Mesendoderm (in vitro differentiated cells): ENCODE measurements at regions not wholly inside any gene's neighbourhood (a gene's known extent, or its start where the extent isn't known, plus 50 kb on each side); places are given as distances from the start of the nearest gene placed in this dataset.
A peak's percentile ranks its signal among the peaks of the same experiment; 100 is the strongest.

Experiments
- DNase-seq: peaks from one replicate; pipeline ENCODE4 v3.0.0; 2013
- H2AK5ac ChIP-seq: 2 replicates; pipeline ENCODE4 v1.6.1; 2013; ENCODE audit warnings: low read length, inconsistent platforms
- H2BK120ac ChIP-seq: 2 replicates; pipeline ENCODE4 v1.6.1; 2013; ENCODE audit warnings: low read depth, mild to moderate bottlenecking, low read length, moderate library complexity, mixed read lengths
- H2BK15ac ChIP-seq: replicated peaks from 2 replicates; pipeline ENCODE4 v1.6.1; 2013; ENCODE audit warnings: low read depth, mild to moderate bottlenecking, moderate library complexity
- H2BK5ac ChIP-seq: 2 replicates; pipeline ENCODE4 v1.6.1; 2013; ENCODE audit warnings: low read length, inconsistent platforms
- H3K18ac ChIP-seq: 2 replicates; pipeline ENCODE4 v1.6.1; 2013; ENCODE audit warnings: mild to moderate bottlenecking, low read length, mixed read lengths
- H3K23ac ChIP-seq: one replicate; pipeline ENCODE4 v1.6.1; 2013; ENCODE audit warnings: low read length
- H3K27ac ChIP-seq: 2 replicates; pipeline ENCODE4 v1.5.1; 2013; ENCODE audit warnings: low read depth, mild to moderate bottlenecking, inconsistent platforms, low read length, moderate library complexity
- H3K27me3 ChIP-seq: 2 replicates; pipeline ENCODE4 v1.6.1; 2013; ENCODE audit warnings: low read length, control low read depth, mild to moderate bottlenecking, inconsistent platforms; ENCODE audit not compliant: insufficient read depth, poor library complexity
- H3K36me3 ChIP-seq: 2 replicates; pipeline ENCODE4 v1.6.1; 2013; ENCODE audit warnings: low read length, inconsistent platforms; ENCODE audit not compliant: control insufficient read depth, insufficient read depth
- H3K4ac ChIP-seq: one replicate; pipeline ENCODE4 v1.6.1; 2013; ENCODE audit warnings: low read depth, mild to moderate bottlenecking, low read length, moderate library complexity
- H3K4me1 ChIP-seq: 2 replicates; pipeline ENCODE4 v1.6.1; 2013; ENCODE audit warnings: low read depth, low read length, inconsistent platforms; ENCODE audit not compliant: control insufficient read depth
- H3K4me2 ChIP-seq: 2 replicates; pipeline ENCODE4 v1.6.1; 2013; ENCODE audit warnings: low read length
- H3K4me3 ChIP-seq: 2 replicates; pipeline ENCODE4 v1.5.1; 2013; ENCODE audit warnings: mild to moderate bottlenecking, low read length
- H3K56ac ChIP-seq: one replicate; pipeline ENCODE4 v1.6.1; 2013; ENCODE audit warnings: low read length
- H3K79me1 ChIP-seq: 2 replicates; pipeline ENCODE4 v1.6.1; 2013; ENCODE audit warnings: low read length, inconsistent platforms
- H3K79me2 ChIP-seq: 2 replicates; pipeline ENCODE4 v1.6.1; 2013; ENCODE audit warnings: mild to moderate bottlenecking, low read length; ENCODE audit not compliant: control insufficient read depth, insufficient read depth
- H3K9ac ChIP-seq: 2 replicates; pipeline ENCODE4 v1.6.1; 2013; ENCODE audit warnings: low read length, inconsistent platforms
- H4K5ac ChIP-seq: one replicate; pipeline ENCODE4 v1.6.1; 2013; ENCODE audit warnings: low read length
- H4K8ac ChIP-seq: one replicate; pipeline ENCODE4 v1.6.1; 2013; ENCODE audit warnings: low read depth, mild to moderate bottlenecking, control low read depth, low read length, moderate library complexity
- WGBS: extraction: QIAGEN DNeasy Blood & Tissue Kit; methylation state at CpG from one replicate; pipeline ENCODE4 v1.1.7; 2013; ENCODE audit warnings: low lambda C conversion rate, missing lambda C conversion rate; ENCODE audit not compliant: insufficient coverage; ENCODE audit errors: extremely low coverage; 5-methylcytosine and 5-hydroxymethylcytosine counted together

DNA sequence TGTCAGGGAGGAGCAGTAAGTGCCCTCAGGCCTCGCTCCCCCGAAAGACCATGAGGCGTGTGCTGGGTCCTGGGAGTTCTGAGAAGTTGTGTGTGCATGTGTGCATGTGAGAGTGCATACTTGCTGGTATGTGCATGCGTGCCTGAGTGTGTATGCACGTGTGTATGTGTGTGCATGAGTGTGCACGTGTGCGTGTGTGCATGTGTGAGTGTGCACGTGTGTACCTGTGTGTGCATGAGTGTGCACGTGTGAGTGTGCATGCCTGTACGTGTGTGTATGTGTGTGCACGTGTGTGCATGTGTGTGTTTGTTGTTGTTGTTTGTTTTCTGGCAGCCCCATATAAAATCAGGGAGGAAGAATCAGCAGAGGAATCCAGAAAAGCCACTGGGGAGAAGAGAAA lies 426.7 kb downstream of the IRX2 start:
- H3K4me2 ChIP-seq, result no peak overlapping the region
- no peaks in the 10 kb centered on the region for H3K79me2 ChIP-seq
- H2AK5ac ChIP-seq, result no peak overlapping the region
- WGBS, result no CpG with 5 or more reads among the region's 11 CpGs
- H3K18ac ChIP-seq, result no peak overlapping the region
- no peak overlapping the region for H3K56ac ChIP-seq
- H3K4me3 ChIP-seq, result no peak overlapping the region
- no peak overlapping the region for H3K27ac ChIP-seq
- no peak overlapping the region for H2BK120ac ChIP-seq
- no peaks in the 10 kb centered on the region for H3K27me3 ChIP-seq
- no peak overlapping the region for H2BK15ac ChIP-seq
- H3K36me3 ChIP-seq, result no peaks in the 10 kb centered on the region
- no peak overlapping the region for H3K4ac ChIP-seq
- H3K79me1 ChIP-seq, result no peaks in the 10 kb centered on the region
- no peak overlapping the region for H4K5ac ChIP-seq
- H2BK5ac ChIP-seq, result no peak overlapping the region
- H3K23ac ChIP-seq, result no peak overlapping the region
- DNase-seq, result no peak
- no peak overlapping the region for H3K9ac ChIP-seq
- no peak overlapping the region for H4K8ac ChIP-seq
- no peaks in the 10 kb centered on the region for H3K4me1 ChIP-seq

- no peak overlapping the region for H2BK5ac ChIP-seq
- no peaks in the 10 kb centered on the region for H3K36me3 ChIP-seq
- no peaks in the 10 kb centered on the region for H3K79me1 ChIP-seq
- no peaks in the 10 kb centered on the region for H3K79me2 ChIP-seq
- H3K4me3 ChIP-seq, result no peak overlapping the region
- no peak overlapping the region for H2BK15ac ChIP-seq
- H3K27me3 ChIP-seq, result no peaks in the 10 kb centered on the region
- H2AK5ac ChIP-seq, result no peak overlapping the region
- no peak overlapping the region for H4K5ac ChIP-seq
- DNase-seq, result peak; percentile 44
- H3K56ac ChIP-seq, result no peak overlapping the region
- no peak overlapping the region for H2BK120ac ChIP-seq
- no peak overlapping the region for H3K9ac ChIP-seq
- H3K23ac ChIP-seq, result no peak overlapping the region
- no peak overlapping the region for H3K4me2 ChIP-seq
- no CpG with 5 or more reads among the region's 7 CpGs for WGBS
- H3K4ac ChIP-seq, result no peak overlapping the region
- H3K4me1 ChIP-seq, result no peaks in the 10 kb centered on the region
- no peak overlapping the region for H3K27ac ChIP-seq
- no peak overlapping the region for H4K8ac ChIP-seq
- H3K18ac ChIP-seq, result no peak overlapping the region
Measured at GRCh38 chr5:2320611-2321010, 430.9 kb downstream of the IRX2 start.

DNA sequence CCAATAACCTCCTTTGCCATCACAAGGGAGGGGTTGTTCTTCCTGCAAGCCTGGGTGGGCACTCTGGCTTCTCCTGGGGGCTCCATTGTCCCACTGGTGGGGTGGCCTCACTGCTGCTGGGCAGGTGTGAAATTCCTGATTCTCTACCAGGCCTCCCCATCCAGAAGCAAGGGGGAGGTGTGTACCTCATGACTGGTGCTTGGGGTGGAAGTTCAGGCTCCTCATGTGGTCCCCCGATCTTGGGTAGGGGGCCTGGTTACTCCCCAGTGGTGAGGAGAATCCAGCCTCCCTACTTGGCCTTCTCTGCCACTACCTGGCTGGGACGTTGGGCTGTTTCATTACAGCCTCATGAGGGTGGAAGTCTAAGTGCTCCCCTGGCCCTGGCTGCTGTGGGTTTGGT lies 433.9 kb downstream of the IRX2 start:
- Histone ChIP-seq H3K4me3 (no peak overlapping the region), H3K4me1 (no peaks in the 10 kb centered on the region), H3K4me2 (no peak overlapping the region), H4K8ac (no peak overlapping the region), H3K36me3 (no peaks in the 10 kb centered on the region), H2BK5ac (no peak overlapping the region), H3K79me1 (no peaks in the 10 kb centered on the region), H3K27ac (no peak overlapping the region), H4K5ac (no peak overlapping the region), H2BK120ac (no peak overlapping the region), H2AK5ac (no peak overlapping the region), H3K79me2 (no peaks in the 10 kb centered on the region), H3K23ac (no peak overlapping the region), H3K27me3 (no peaks in the 10 kb centered on the region), H3K18ac (no peak overlapping the region), H3K9ac (no peak overlapping the region), H2BK15ac (no peak overlapping the region), H3K4ac (no peak overlapping the region), H3K56ac (no peak overlapping the region)
- DNase-seq, result no peak
- no CpG with 5 or more reads among the region's 2 CpGs for WGBS

DNA sequence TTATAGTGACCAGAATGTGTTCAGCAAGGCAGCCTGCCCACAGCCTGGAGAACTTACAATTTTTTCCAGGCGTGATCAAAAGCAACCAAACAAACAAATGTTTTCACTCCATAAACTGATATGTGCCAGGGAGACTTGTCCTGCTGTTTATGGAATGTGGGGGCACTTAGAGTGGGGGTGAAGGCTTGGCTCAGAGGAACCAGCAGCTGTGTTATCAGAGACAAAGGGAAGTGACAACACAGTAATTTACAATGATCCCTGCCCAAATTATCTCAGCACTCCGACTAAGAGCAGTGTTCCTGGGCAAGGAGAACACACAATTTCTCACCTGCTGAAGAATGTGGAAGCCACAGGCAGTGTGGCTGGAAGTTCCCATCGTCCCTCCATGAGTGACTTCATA lies 429.1 kb upstream of the IRX4 start:
- Histone ChIP-seq H3K79me2 (no peaks in the 10 kb centered on the region), H3K27me3 (no peaks in the 10 kb centered on the region), H2BK15ac (no peak overlapping the region), H4K8ac (no peak overlapping the region), H2AK5ac (no peak overlapping the region), H2BK120ac (no peak overlapping the region), H3K56ac (no peak overlapping the region), H3K18ac (no peak overlapping the region), H3K4ac (no peak overlapping the region), H3K23ac (no peak overlapping the region), H4K5ac (no peak overlapping the region), H2BK5ac (no peak overlapping the region), H3K9ac (no peak overlapping the region), H3K4me3 (no peak overlapping the region), H3K4me2 (no peak overlapping the region), H3K27ac (no peak overlapping the region), H3K79me1 (no peaks in the 10 kb centered on the region), H3K36me3 (no peaks in the 10 kb centered on the region), H3K4me1 (peaks cover 3% of the 10 kb centered on the region)
- WGBS, result no CpG with 5 or more reads among the region's 3 CpGs
- DNase-seq, result peak; percentile 42

DNA sequence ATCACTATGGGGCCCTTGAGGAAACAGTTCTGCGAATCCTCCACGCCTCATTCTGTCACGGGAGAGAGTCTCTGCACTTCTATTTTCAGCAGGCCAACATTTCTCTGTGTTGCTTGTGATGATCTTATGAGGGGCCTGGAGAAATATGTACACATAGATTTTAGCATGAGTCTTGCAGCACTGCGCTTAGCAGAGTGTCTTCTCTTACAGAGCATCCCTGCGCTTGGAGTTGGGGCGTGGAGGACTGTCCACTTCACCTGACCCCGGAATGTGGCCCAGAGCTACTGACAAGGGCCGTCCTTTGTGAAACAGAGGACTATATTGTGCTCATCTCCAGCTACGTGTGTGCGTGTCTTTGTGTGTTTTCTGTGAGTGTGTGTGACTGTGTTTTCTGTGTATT lies 428.2 kb upstream of the IRX4 start:
- Histone ChIP-seq H4K5ac (no peak overlapping the region), H4K8ac (no peak overlapping the region), H3K27ac (no peak overlapping the region), H3K79me2 (no peaks in the 10 kb centered on the region), H3K4me2 (no peak overlapping the region), H2BK5ac (no peak overlapping the region), H3K18ac (no peak overlapping the region), H2BK15ac (no peak overlapping the region), H3K4me3 (no peak overlapping the region), H3K27me3 (no peaks in the 10 kb centered on the region), H3K9ac (no peak overlapping the region), H3K4ac (no peak overlapping the region), H3K79me1 (no peaks in the 10 kb centered on the region), H3K23ac (no peak overlapping the region), H3K4me1 (peaks cover 3% of the 10 kb centered on the region), H2BK120ac (no peak overlapping the region), H3K36me3 (no peaks in the 10 kb centered on the region), H3K56ac (no peak overlapping the region), H2AK5ac (no peak overlapping the region)
- DNase-seq, result no peak
- no CpG with 5 or more reads among the region's 10 CpGs for WGBS

DNA sequence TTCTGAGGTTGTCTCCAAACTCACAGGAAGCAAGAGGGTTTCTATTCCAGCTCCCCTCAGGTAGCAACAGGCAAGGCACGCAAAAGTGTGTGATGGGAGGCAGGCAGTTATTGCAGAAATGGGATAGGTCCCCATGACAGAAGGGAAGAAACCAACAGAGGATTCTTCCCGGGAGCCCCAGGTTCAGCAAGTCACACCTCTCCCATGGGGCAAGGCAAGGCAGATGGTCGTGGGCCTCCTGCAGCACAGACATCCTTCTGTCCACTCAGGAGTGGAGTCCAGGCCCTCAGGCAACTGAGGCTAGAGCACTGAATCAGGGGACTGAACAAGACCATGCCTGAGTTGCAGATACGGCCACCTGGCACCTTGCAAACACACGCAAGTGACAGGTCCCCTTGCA lies 424.9 kb upstream of the IRX4 start:
- no peak overlapping the region for H3K9ac ChIP-seq
- no peak for DNase-seq
- H3K4ac ChIP-seq, result no peak overlapping the region
- no peak overlapping the region for H3K56ac ChIP-seq
- no peak overlapping the region for H2BK120ac ChIP-seq
- no peak overlapping the region for H4K5ac ChIP-seq
- no peak overlapping the region for H2BK15ac ChIP-seq
- peaks cover 3% of the 10 kb centered on the region for H3K4me1 ChIP-seq
- H3K4me3 ChIP-seq, result no peak overlapping the region
- no peak overlapping the region for H3K23ac ChIP-seq
- H3K36me3 ChIP-seq, result no peaks in the 10 kb centered on the region
- no peak overlapping the region for H3K27ac ChIP-seq
- no CpG with 5 or more reads among the region's 5 CpGs for WGBS
- no peaks in the 10 kb centered on the region for H3K79me1 ChIP-seq
- no peaks in the 10 kb centered on the region for H3K27me3 ChIP-seq
- no peak overlapping the region for H3K4me2 ChIP-seq
- H2BK5ac ChIP-seq, result no peak overlapping the region
- H2AK5ac ChIP-seq, result no peak overlapping the region
- H3K79me2 ChIP-seq, result no peaks in the 10 kb centered on the region
- H4K8ac ChIP-seq, result no peak overlapping the region
- H3K18ac ChIP-seq, result no peak overlapping the region
